HepG2 (cell line): ENCODE measurements at regions not wholly inside any gene's neighbourhood (a gene's known extent, or its start where the extent isn't known, plus 50 kb on each side); places are given as distances from the start of the nearest gene placed in this dataset.

ENCODE experiments used
- ATAC-seq: fragments of 200-7000 bp; cut with Tn5 transposase; 3 replicates; pipeline ENCODE4 v1.9.1; 2020; ENCODE audit warnings: mild to moderate bottlenecking, moderate library complexity
- BruUV-seq: library from RNA; stranded (reverse); fragments of 400-500 nt; replicated peaks from 2 replicates; lab custom pipeline; 2021; lab: Mats Ljungman, UMichigan
- CTCF ChIA-PET: fragments of 300-600 bp; formaldehyde crosslinking; extraction: SDS; loops from one replicate; lab custom pipeline; 2021; ENCODE audit warnings: low total read pairs, inconsistent platforms, low intra/inter-chr PET ratio; lab: Yijun Ruan, JAX
- POLR2A ChIA-PET: fragments of 350-600 bp; sonication (Branson Sonifier 250); formaldehyde crosslinking; loops from one replicate; lab custom pipeline; 2020; ENCODE audit warnings: antibody characterized with exemption, inconsistent platforms; lab: Yijun Ruan, JAX
- DNase-seq: peaks from one replicate; pipeline ENCODE4 v3.0.0-alpha.2; 2015; ENCODE audit warnings: low spot score
- FAIRE-seq: peaks from 3 replicates; lab custom pipeline; 2011; peaks lifted over from hg19 to GRCh38; lab: Jason Lieb, UNC
- H2AFZ ChIP-seq: one replicate; pipeline ENCODE4 v1.6.1; 2011; ENCODE audit warnings: low read length, inconsistent platforms
- H3K27ac ChIP-seq: fragments of 300-600 bp; 3 replicates; pipeline ENCODE4 v1.8.0; 2011; ENCODE audit warnings: mixed run types, mild to moderate bottlenecking, mixed read lengths, low read length, inconsistent platforms; ENCODE audit not compliant: insufficient read depth; ENCODE audit errors: extremely low read length
- H3K27me3 ChIP-seq, 2 experiments: fragments of 200-600 bp in 1 of 2; 2 replicates in 1 of 2; 3 replicates in 1 of 2; pipeline versions ENCODE4 v1.6.0 to v1.8.0; 2011; ENCODE audit warnings: low read length in 2 of 2, mild to moderate bottlenecking in 2 of 2, moderate library complexity in 2 of 2, inconsistent platforms in 1 of 2; ENCODE audit not compliant: insufficient read depth in 2 of 2, control insufficient read depth in 1 of 2
- H3K36me3 ChIP-seq, 2 experiments: fragments of 200-600 bp in 1 of 2; replicated peaks in 1 of 2; 2 replicates in 1 of 2; 3 replicates in 1 of 2; pipeline versions ENCODE4 v1.5.1 to v1.8.0; 2011; ENCODE audit warnings: low read length in 2 of 2, inconsistent platforms in 1 of 2; ENCODE audit not compliant: insufficient read depth in 2 of 2, control insufficient read depth in 1 of 2
- H3K4me1 ChIP-seq: 2 replicates; pipeline ENCODE4 v1.5.1; 2012; ENCODE audit warnings: low read length, inconsistent platforms; ENCODE audit not compliant: insufficient read depth
- H3K4me2 ChIP-seq: 2 replicates; pipeline ENCODE4 v1.6.0; 2011; ENCODE audit warnings: low read depth, low read length, inconsistent platforms
- H3K4me3 ChIP-seq, 3 experiments: fragments of 200-600 bp in 1 of 3; sonication (generic), shearing (Covaris generic) in 1 of 3; replicated peaks in 1 of 3; 2 replicates each; pipeline ENCODE4 v1.5.1; 2011 to 2016; ENCODE audit warnings: low read length in 3 of 3, inconsistent platforms in 2 of 3, low read depth in 2 of 3, mild to moderate bottlenecking in 2 of 3, control low read depth in 1 of 3, mixed read lengths in 1 of 3; ENCODE audit not compliant: insufficient read depth in 1 of 3
- H3K79me2 ChIP-seq: one replicate; pipeline ENCODE4 v1.6.1; 2011; ENCODE audit warnings: low read length, inconsistent platforms; ENCODE audit not compliant: insufficient read depth
- H3K9ac ChIP-seq: 2 replicates; pipeline ENCODE4 v1.6.0; 2011; ENCODE audit warnings: mild to moderate bottlenecking, low read depth, low read length, inconsistent platforms; ENCODE audit not compliant: insufficient read depth
- H3K9me3 ChIP-seq: 2 replicates; pipeline ENCODE4 v1.5.1; 2012; ENCODE audit warnings: mild to moderate bottlenecking, low read length
- H4K20me1 ChIP-seq: 2 replicates; pipeline ENCODE4 v1.6.0; 2011; ENCODE audit warnings: inconsistent platforms, mild to moderate bottlenecking, low read length, moderate library complexity; ENCODE audit not compliant: insufficient read depth
- ATF1 ChIP-seq: IDR thresholded peaks from 2 replicates; pipeline ENCODE4 v1.6.1; 2016; ENCODE audit warnings: mild to moderate bottlenecking, control low read depth
- CEBPZ ChIP-seq: IDR thresholded peaks from 2 replicates; pipeline ENCODE4 v1.6.1; 2012; ENCODE audit warnings: low read length, improper control_type of control experiment
- JUND ChIP-seq: sonication (generic); formaldehyde crosslinking; IDR thresholded peaks from 2 replicates; pipeline ENCODE4 v1.8.0; 2022; ENCODE audit warnings: mild to moderate bottlenecking, missing genetic modification reagents
- KMT2A ChIP-seq: sonication (generic); formaldehyde crosslinking; IDR thresholded peaks from 2 replicates; pipeline ENCODE4 v1.4.0; 2020; ENCODE audit warnings: missing genetic modification reagents
- MBNL3 ChIP-seq: fragments of 250-450 bp; sonication (Bioruptor Pico); conservative IDR thresholded peaks from 2 replicates; pipeline ENCODE4 v1.8.0; 2022; ENCODE audit warnings: mild to moderate bottlenecking, inconsistent platforms
- MED13 ChIP-seq: sonication (generic); formaldehyde crosslinking; IDR thresholded peaks from 2 replicates; pipeline ENCODE4 v1.5.0; 2020; ENCODE audit warnings: missing genetic modification reagents
- MYPOP ChIP-seq: sonication (generic); formaldehyde crosslinking; IDR thresholded peaks from 2 replicates; pipeline ENCODE4 v1.8.1; 2023; ENCODE audit warnings: mild to moderate bottlenecking, moderate library complexity, missing genetic modification reagents
- NONO ChIP-seq, 2 experiments: fragments of 450-650 bp in 1 of 2; sonication (generic) in 1 of 2; formaldehyde crosslinking in 1 of 2; IDR thresholded peaks in 1 of 2; conservative IDR thresholded peaks in 1 of 2; 2 replicates each; pipeline versions ENCODE4 v1.6.1 to v1.8.0; 2017 to 2022; ENCODE audit warnings: mild to moderate bottlenecking in 1 of 2, missing genetic modification reagents in 1 of 2, moderate library complexity in 1 of 2
- RAD51 ChIP-seq: fragments of 450-650 bp; IDR thresholded peaks from 2 replicates; pipeline ENCODE4 v1.6.1; 2016; ENCODE audit warnings: borderline replicate concordance
- SMAD1 ChIP-seq: sonication (generic); formaldehyde crosslinking; IDR thresholded peaks from 2 replicates; pipeline ENCODE4 v1.4.0; 2020; ENCODE audit warnings: missing genetic modification reagents, low read depth, mild to moderate bottlenecking, borderline replicate concordance
- SOX13 ChIP-seq, 3 experiments: fragments of 450-650 bp in 1 of 3; sonication (generic) in 1 of 3; formaldehyde crosslinking in 1 of 3; IDR thresholded peaks in 2 of 3; conservative IDR thresholded peaks in 1 of 3; 2 replicates each; pipeline versions ENCODE4 v1.5.0 to v1.6.1; 2016 to 2020; ENCODE audit warnings: antibody characterized with exemption in 1 of 3, mild to moderate bottlenecking in 1 of 3, missing compliant biosample characterization in 1 of 3, missing genetic modification reagents in 1 of 3, moderate library complexity in 1 of 3
- ZMAT3 ChIP-seq: sonication (generic); formaldehyde crosslinking; conservative IDR thresholded peaks from 2 replicates; pipeline ENCODE4 v1.7.0; 2021; ENCODE audit warnings: missing genetic modification reagents
- ZNF296 ChIP-seq: sonication (generic); formaldehyde crosslinking; conservative IDR thresholded peaks from 2 replicates; pipeline ENCODE4 v1.5.0; 2020; ENCODE audit warnings: mild to moderate bottlenecking, missing genetic modification reagents
- ZNF460 ChIP-seq: sonication (generic); formaldehyde crosslinking; IDR thresholded peaks from 2 replicates; pipeline ENCODE4 v1.5.1; 2020; ENCODE audit warnings: missing genetic modification reagents, mild to moderate bottlenecking, borderline replicate concordance
- WGBS: methylation state at CpG from one replicate; pipeline ENCODE4 v1.1.6; 2017; ENCODE audit warnings: low lambda C conversion rate; 5-methylcytosine and 5-hydroxymethylcytosine counted together
- in situ Hi-C: cut with HindIII; loops from 2 replicates; pipeline ENCODE4 v1.10.0; 2017; ENCODE audit warnings: low pct_unique_long_range_greater_than_20kb; ENCODE audit not compliant: extremely low pct_ligation_motif_present
- intact Hi-C: fragments of 100-400 bp; cut with micrococcal nuclease; formaldehyde crosslinking; loops from one replicate; pipeline ENCODE4 v1.10.0; 2022; ENCODE audit not compliant: unreplicated experiment

GRCh38 chr1:209224886-209225285 is 358.6 kb upstream of the CAMK1G start:
- POLR2A ChIA-PET, result no interaction called here
- no peak overlapping the region for H3K27ac ChIP-seq
- CTCF ChIA-PET, result no interaction called here

More at GRCh38 chr1:209224886-209225285, 358.6 kb upstream of the CAMK1G start:
- TF ChIP-seq KMT2A (CRISPR knock-in tag), result no peak
- TF ChIP-seq RAD51, result no peak
- no peak for TF ChIP-seq SOX13 (IDR thresholded peaks at IDR 0.05)
- TF ChIP-seq SOX13 (CRISPR knock-in tag; conservative IDR thresholded peaks at IDR 0.05 in 1 of 2, IDR thresholded peaks at IDR 0.05 in 1 of 2), result no peak
- TF ChIP-seq NONO (IDR thresholded peaks at IDR 0.05), result no peak
- no peak for TF ChIP-seq NONO (CRISPR knock-in tag; conservative IDR thresholded peaks at IDR 0.05)
- no peak for TF ChIP-seq JUND (CRISPR knock-in tag)
- no peak for TF ChIP-seq ZNF460 (CRISPR knock-in tag)
- TF ChIP-seq ZNF296 (CRISPR knock-in tag), result no peak
- TF ChIP-seq MYPOP (CRISPR knock-in tag), result no peak
- TF ChIP-seq ZMAT3 (CRISPR knock-in tag), result no peak
- no peak for TF ChIP-seq MBNL3 (CRISPR knock-in tag)
- TF ChIP-seq CEBPZ, result no peak
- no peak for TF ChIP-seq MED13 (CRISPR knock-in tag)
- no peak for TF ChIP-seq SMAD1 (CRISPR knock-in tag)
- no peak for TF ChIP-seq ATF1 (CRISPR knock-in tag)
- H3K36me3 ChIP-seq, result no peaks in the 10 kb centered on the region
- H3K79me2 ChIP-seq, result no peaks in the 10 kb centered on the region
- no peaks in the 10 kb centered on the region for H3K4me1 ChIP-seq
- DNase-seq (no peak), FAIRE-seq (no peak), ATAC-seq (no peak)
- 0 out of 2 replicates have a peak, but pooled peaks cover 5% of the 10 kb centered on the region for H3K9me3 ChIP-seq
- H3K9ac ChIP-seq, result no peak overlapping the region
- no peak overlapping the region for H2AFZ ChIP-seq
- intact Hi-C loops (no loop called here), in situ Hi-C loops (loop anchor here (25.0 kb wide), 1 partner anchor 1213 kb away; no protein-coding TSS in a partner anchor)
- BruUV-seq, result no TSS peak
- WGBS, result under 1% methylated on average over 4 of the region's 4 CpGs
- no peaks in the 10 kb centered on the region for H3K27me3 ChIP-seq
- H3K4me2 ChIP-seq, result no peak overlapping the region
- H4K20me1 ChIP-seq, result no peaks in the 10 kb centered on the region
- H3K4me3 ChIP-seq, result no peak overlapping the region
